Mesendoderm (in vitro differentiated cells): ENCODE measurements at regions not wholly inside any gene's neighbourhood (a gene's known extent, or its start where the extent isn't known, plus 50 kb on each side); places are given as distances from the start of the nearest gene placed in this dataset.

Experiments used
- DNase-seq: peaks from one replicate; pipeline ENCODE4 v3.0.0; 2013
- H2AK5ac ChIP-seq: 2 replicates; pipeline ENCODE4 v1.6.1; 2013; ENCODE audit warnings: low read length, inconsistent platforms
- H2BK120ac ChIP-seq: 2 replicates; pipeline ENCODE4 v1.6.1; 2013; ENCODE audit warnings: low read depth, mild to moderate bottlenecking, low read length, moderate library complexity, mixed read lengths
- H2BK15ac ChIP-seq: replicated peaks from 2 replicates; pipeline ENCODE4 v1.6.1; 2013; ENCODE audit warnings: low read depth, mild to moderate bottlenecking, moderate library complexity
- H2BK5ac ChIP-seq: 2 replicates; pipeline ENCODE4 v1.6.1; 2013; ENCODE audit warnings: low read length, inconsistent platforms
- H3K18ac ChIP-seq: 2 replicates; pipeline ENCODE4 v1.6.1; 2013; ENCODE audit warnings: mild to moderate bottlenecking, low read length, mixed read lengths
- H3K23ac ChIP-seq: one replicate; pipeline ENCODE4 v1.6.1; 2013; ENCODE audit warnings: low read length
- H3K27ac ChIP-seq: 2 replicates; pipeline ENCODE4 v1.5.1; 2013; ENCODE audit warnings: low read depth, mild to moderate bottlenecking, inconsistent platforms, low read length, moderate library complexity
- H3K27me3 ChIP-seq: 2 replicates; pipeline ENCODE4 v1.6.1; 2013; ENCODE audit warnings: low read length, control low read depth, mild to moderate bottlenecking, inconsistent platforms; ENCODE audit not compliant: insufficient read depth, poor library complexity
- H3K36me3 ChIP-seq: 2 replicates; pipeline ENCODE4 v1.6.1; 2013; ENCODE audit warnings: low read length, inconsistent platforms; ENCODE audit not compliant: control insufficient read depth, insufficient read depth
- H3K4ac ChIP-seq: one replicate; pipeline ENCODE4 v1.6.1; 2013; ENCODE audit warnings: low read depth, mild to moderate bottlenecking, low read length, moderate library complexity
- H3K4me1 ChIP-seq: 2 replicates; pipeline ENCODE4 v1.6.1; 2013; ENCODE audit warnings: low read depth, low read length, inconsistent platforms; ENCODE audit not compliant: control insufficient read depth
- H3K4me2 ChIP-seq: 2 replicates; pipeline ENCODE4 v1.6.1; 2013; ENCODE audit warnings: low read length
- H3K4me3 ChIP-seq: 2 replicates; pipeline ENCODE4 v1.5.1; 2013; ENCODE audit warnings: mild to moderate bottlenecking, low read length
- H3K56ac ChIP-seq: one replicate; pipeline ENCODE4 v1.6.1; 2013; ENCODE audit warnings: low read length
- H3K79me1 ChIP-seq: 2 replicates; pipeline ENCODE4 v1.6.1; 2013; ENCODE audit warnings: low read length, inconsistent platforms
- H3K79me2 ChIP-seq: 2 replicates; pipeline ENCODE4 v1.6.1; 2013; ENCODE audit warnings: mild to moderate bottlenecking, low read length; ENCODE audit not compliant: control insufficient read depth, insufficient read depth
- H3K9ac ChIP-seq: 2 replicates; pipeline ENCODE4 v1.6.1; 2013; ENCODE audit warnings: low read length, inconsistent platforms
- H4K5ac ChIP-seq: one replicate; pipeline ENCODE4 v1.6.1; 2013; ENCODE audit warnings: low read length
- H4K8ac ChIP-seq: one replicate; pipeline ENCODE4 v1.6.1; 2013; ENCODE audit warnings: low read depth, mild to moderate bottlenecking, control low read depth, low read length, moderate library complexity
- whole genome bisulfite sequencing: extraction: QIAGEN DNeasy Blood & Tissue Kit; methylation state at CpG from one replicate; pipeline ENCODE4 v1.1.7; 2013; ENCODE audit warnings: low lambda C conversion rate, missing lambda C conversion rate; ENCODE audit not compliant: insufficient coverage; ENCODE audit errors: extremely low coverage; 5-methylcytosine and 5-hydroxymethylcytosine counted together

GRCh38 chr4:67375291-67375690 lies 170.0 kb downstream of the CENPC start:
- Histone ChIP-seq H2AK5ac (no peak overlapping the region), H3K27me3 (no peaks in the 10 kb centered on the region), H2BK5ac (no peak overlapping the region), H3K4me2 (no peak overlapping the region), H3K4me3 (no peak overlapping the region), H3K4me1 (no peaks in the 10 kb centered on the region), H3K18ac (no peak overlapping the region), H3K79me2 (no peaks in the 10 kb centered on the region), H4K5ac (no peak overlapping the region), H3K36me3 (no peaks in the 10 kb centered on the region), H3K27ac (no peak overlapping the region), H3K9ac (no peak overlapping the region), H3K56ac (no peak overlapping the region), H3K79me1 (no peaks in the 10 kb centered on the region), H2BK120ac (no peak overlapping the region), H3K23ac (no peak overlapping the region), H4K8ac (no peak overlapping the region), H2BK15ac (no peak overlapping the region), H3K4ac (no peak overlapping the region)
- WGBS: no CpG with 5 or more reads among the region's 3 CpGs
- DNase-seq: no peak

- no peak for DNase-seq
Measured at GRCh38 chr4:67371615-67372014, 173.7 kb downstream of the CENPC start.

GRCh38 chr4:67366311-67366861 lies 178.9 kb downstream of the CENPC start:
- Histone ChIP-seq H4K5ac (no peak overlapping the region), H3K4me2 (no peak overlapping the region), H3K4ac (no peak overlapping the region), H3K79me2 (no peaks in the 10 kb centered on the region), H3K18ac (no peak overlapping the region), H2BK15ac (no peak overlapping the region), H4K8ac (no peak overlapping the region), H2BK5ac (no peak overlapping the region), H3K23ac (no peak overlapping the region), H3K79me1 (no peaks in the 10 kb centered on the region), H3K9ac (no peak overlapping the region), H3K27ac (no peak overlapping the region), H3K56ac (no peak overlapping the region), H2AK5ac (no peak overlapping the region), H3K27me3 (no peaks in the 10 kb centered on the region), H2BK120ac (no peak overlapping the region), H3K4me3 (no peak overlapping the region), H3K36me3 (no peaks in the 10 kb centered on the region), H3K4me1 (no peaks in the 10 kb centered on the region)
- no peak for DNase-seq
- no CpG with 5 or more reads among the region's 3 CpGs for WGBS

More at GRCh38 chr4:67371615-67372014, 173.7 kb downstream of the CENPC start:
- Histone ChIP-seq H3K27ac (no peak overlapping the region), H3K56ac (no peak overlapping the region), H3K4ac (no peak overlapping the region), H4K8ac (no peak overlapping the region), H2BK5ac (no peak overlapping the region), H3K9ac (no peak overlapping the region), H3K4me2 (no peak overlapping the region), H3K4me1 (no peaks in the 10 kb centered on the region), H3K18ac (no peak overlapping the region), H3K4me3 (no peak overlapping the region), H3K79me1 (no peaks in the 10 kb centered on the region), H2BK15ac (no peak overlapping the region), H3K36me3 (no peaks in the 10 kb centered on the region), H3K79me2 (no peaks in the 10 kb centered on the region), H3K27me3 (no peaks in the 10 kb centered on the region), H4K5ac (no peak overlapping the region), H2BK120ac (no peak overlapping the region), H2AK5ac (no peak overlapping the region), H3K23ac (no peak overlapping the region)
- no CpG with 5 or more reads among the region's 2 CpGs for WGBS

- Histone ChIP-seq H2AK5ac (no peak overlapping the region), H3K56ac (no peak overlapping the region), H3K4ac (no peak overlapping the region), H2BK15ac (no peak overlapping the region), H3K27ac (no peak overlapping the region), H3K4me2 (no peak overlapping the region), H3K36me3 (no peaks in the 10 kb centered on the region), H3K23ac (no peak overlapping the region), H4K8ac (no peak overlapping the region), H2BK120ac (no peak overlapping the region), H4K5ac (no peak overlapping the region), H3K27me3 (no peaks in the 10 kb centered on the region), H3K4me3 (no peak overlapping the region), H3K9ac (no peak overlapping the region), H2BK5ac (no peak overlapping the region), H3K18ac (no peak overlapping the region), H3K79me1 (no peaks in the 10 kb centered on the region), H3K79me2 (no peaks in the 10 kb centered on the region), H3K4me1 (no peaks in the 10 kb centered on the region)
- no CpG with 5 or more reads among the region's 3 CpGs for WGBS
- DNase-seq: no peak
Measured at GRCh38 chr4:67365661-67366245, 179.6 kb downstream of the CENPC start.

GRCh38 chr4:67355806-67356205 lies 189.5 kb downstream of the CENPC start:
- DNase-seq: no peak
- Histone ChIP-seq H2BK5ac (no peak overlapping the region), H3K79me2 (no peaks in the 10 kb centered on the region), H3K27me3 (no peaks in the 10 kb centered on the region), H3K36me3 (no peaks in the 10 kb centered on the region), H2AK5ac (no peak overlapping the region), H2BK15ac (no peak overlapping the region), H3K4ac (no peak overlapping the region), H3K4me2 (no peak overlapping the region), H3K56ac (no peak overlapping the region), H2BK120ac (no peak overlapping the region), H3K18ac (no peak overlapping the region), H4K5ac (no peak overlapping the region), H3K79me1 (no peaks in the 10 kb centered on the region), H3K23ac (no peak overlapping the region), H4K8ac (no peak overlapping the region), H3K4me3 (no peak overlapping the region), H3K4me1 (no peaks in the 10 kb centered on the region), H3K27ac (no peak overlapping the region), H3K9ac (no peak overlapping the region)

GRCh38 chr4:67346654-67347053 lies 198.6 kb downstream of the CENPC start:
- H2BK5ac ChIP-seq: no peak overlapping the region
- no peak overlapping the region for H3K4me3 ChIP-seq
- no peak overlapping the region for H2BK15ac ChIP-seq
- H3K23ac ChIP-seq: no peak overlapping the region
- H3K18ac ChIP-seq: no peak overlapping the region
- no peaks in the 10 kb centered on the region for H3K79me2 ChIP-seq
- no peaks in the 10 kb centered on the region for H3K36me3 ChIP-seq
- H3K9ac ChIP-seq: no peak overlapping the region
- no peak overlapping the region for H4K8ac ChIP-seq
- H3K4me2 ChIP-seq: no peak overlapping the region
- no peak for DNase-seq
- H3K56ac ChIP-seq: no peak overlapping the region
- no peak overlapping the region for H4K5ac ChIP-seq
- H3K79me1 ChIP-seq: no peaks in the 10 kb centered on the region
- H3K27me3 ChIP-seq: no peaks in the 10 kb centered on the region
- peaks cover 10% of the 10 kb centered on the region for H3K4me1 ChIP-seq
- H3K4ac ChIP-seq: no peak overlapping the region
- H2AK5ac ChIP-seq: no peak overlapping the region
- no peak overlapping the region for H2BK120ac ChIP-seq
- H3K27ac ChIP-seq: no peak overlapping the region
